ENCODE measurements at regions not wholly inside any gene's neighbourhood (a gene's known extent, or its start where the extent isn't known, plus 50 kb on each side); places are given as distances from the start of the nearest gene placed in this dataset.

DNA sequence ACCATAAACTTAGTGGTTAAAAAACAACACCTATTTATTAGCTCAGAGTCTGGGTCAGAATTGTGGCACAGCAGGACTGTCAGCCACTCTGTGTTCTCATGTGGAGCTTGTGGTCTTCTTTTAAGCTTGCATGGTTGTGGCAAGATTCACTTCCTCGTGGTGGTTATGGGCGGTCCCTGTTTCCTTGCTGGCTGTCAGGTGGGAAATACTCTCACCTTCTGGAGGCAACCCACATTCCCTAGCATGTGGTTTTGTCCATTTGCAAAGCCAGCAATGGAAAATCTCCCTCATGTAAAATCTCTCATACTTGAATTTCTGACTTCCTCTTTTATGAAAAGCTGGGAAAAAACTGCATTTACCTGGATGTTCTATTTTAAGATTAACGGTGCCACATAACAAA, 229.8 kb downstream of the ALX1 start:
- BruUV-seq (replicated peaks) = no TSS peak
- TF ChIP-seq EZH2 (IDR thresholded peaks at IDR 0.05; ENCODE audit: borderline replicate concordance, low read depth, low read length, poor library complexity, severe bottlenecking) = no peak
- TF ChIP-seq, protein P1, sequence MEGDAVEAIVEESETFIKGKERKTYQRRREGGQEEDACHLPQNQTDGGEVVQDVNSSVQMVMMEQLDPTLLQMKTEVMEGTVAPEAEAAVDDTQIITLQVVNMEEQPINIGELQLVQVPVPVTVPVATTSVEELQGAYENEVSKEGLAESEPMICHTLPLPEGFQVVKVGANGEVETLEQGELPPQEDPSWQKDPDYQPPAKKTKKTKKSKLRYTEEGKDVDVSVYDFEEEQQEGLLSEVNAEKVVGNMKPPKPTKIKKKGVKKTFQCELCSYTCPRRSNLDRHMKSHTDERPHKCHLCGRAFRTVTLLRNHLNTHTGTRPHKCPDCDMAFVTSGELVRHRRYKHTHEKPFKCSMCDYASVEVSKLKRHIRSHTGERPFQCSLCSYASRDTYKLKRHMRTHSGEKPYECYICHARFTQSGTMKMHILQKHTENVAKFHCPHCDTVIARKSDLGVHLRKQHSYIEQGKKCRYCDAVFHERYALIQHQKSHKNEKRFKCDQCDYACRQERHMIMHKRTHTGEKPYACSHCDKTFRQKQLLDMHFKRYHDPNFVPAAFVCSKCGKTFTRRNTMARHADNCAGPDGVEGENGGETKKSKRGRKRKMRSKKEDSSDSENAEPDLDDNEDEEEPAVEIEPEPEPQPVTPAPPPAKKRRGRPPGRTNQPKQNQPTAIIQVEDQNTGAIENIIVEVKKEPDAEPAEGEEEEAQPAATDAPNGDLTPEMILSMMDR (conservative IDR thresholded peaks at IDR 0.05; ENCODE audit: low read depth, low read length) = no peak
- no peak for DNase-seq (ENCODE audit: low spot score)
- no peaks in the 10 kb centered on the region for H3K36me3 ChIP-seq (ENCODE audit: insufficient read depth, low read length, poor library complexity, severe bottlenecking)
- intact Hi-C loops (cut with micrococcal nuclease; ENCODE audit: unreplicated experiment) = no loop called here
- H3K4me1 ChIP-seq (ENCODE audit: insufficient read depth, low read length, poor library complexity, severe bottlenecking) = no peaks in the 10 kb centered on the region
- H3K4me3 ChIP-seq (ENCODE audit: low read depth, low read length, poor library complexity, severe bottlenecking) = no peak overlapping the region
- ChIA-PET CTCF (no interaction called here), POLR2A (ENCODE audit: low non-redundant PET) (no interaction called here)
- H3K9me3 ChIP-seq (ENCODE audit: low read depth, low read length, poor library complexity, severe bottlenecking) = no peaks in the 10 kb centered on the region
- no peak overlapping the region for H3K27ac ChIP-seq (ENCODE audit: low read depth, low read length, poor library complexity, severe bottlenecking)
- no peaks in the 10 kb centered on the region for H3K27me3 ChIP-seq (replicated peaks; ENCODE audit: insufficient read depth, low read depth, low read length, poor library complexity)

- DNase-seq (ENCODE audit: low spot score) = no peak
- intact Hi-C loops (cut with micrococcal nuclease; ENCODE audit: unreplicated experiment) = no loop called here
- H3K27ac ChIP-seq (ENCODE audit: low read depth, low read length, poor library complexity, severe bottlenecking) = no peak overlapping the region
- no TSS peak for BruUV-seq (replicated peaks)
- no peaks in the 10 kb centered on the region for H3K27me3 ChIP-seq (replicated peaks; ENCODE audit: insufficient read depth, low read depth, low read length, poor library complexity)
- ChIA-PET CTCF (no interaction called here), POLR2A (ENCODE audit: low non-redundant PET) (no interaction called here)
- no peaks in the 10 kb centered on the region for H3K36me3 ChIP-seq (ENCODE audit: insufficient read depth, low read length, poor library complexity, severe bottlenecking)
- no peak overlapping the region for H3K4me3 ChIP-seq (ENCODE audit: low read depth, low read length, poor library complexity, severe bottlenecking)
- TF ChIP-seq, protein P1 (conservative IDR thresholded peaks at IDR 0.05; ENCODE audit: low read depth, low read length) = no peak
- no peak for TF ChIP-seq EZH2 (IDR thresholded peaks at IDR 0.05; ENCODE audit: borderline replicate concordance, low read depth, low read length, poor library complexity, severe bottlenecking)
- H3K9me3 ChIP-seq (ENCODE audit: low read depth, low read length, poor library complexity, severe bottlenecking) = no peaks in the 10 kb centered on the region
- no peaks in the 10 kb centered on the region for H3K4me1 ChIP-seq (ENCODE audit: insufficient read depth, low read length, poor library complexity, severe bottlenecking)
Measured at GRCh38 chr12:85516039-85516438, 236.0 kb downstream of the ALX1 start.

DNA sequence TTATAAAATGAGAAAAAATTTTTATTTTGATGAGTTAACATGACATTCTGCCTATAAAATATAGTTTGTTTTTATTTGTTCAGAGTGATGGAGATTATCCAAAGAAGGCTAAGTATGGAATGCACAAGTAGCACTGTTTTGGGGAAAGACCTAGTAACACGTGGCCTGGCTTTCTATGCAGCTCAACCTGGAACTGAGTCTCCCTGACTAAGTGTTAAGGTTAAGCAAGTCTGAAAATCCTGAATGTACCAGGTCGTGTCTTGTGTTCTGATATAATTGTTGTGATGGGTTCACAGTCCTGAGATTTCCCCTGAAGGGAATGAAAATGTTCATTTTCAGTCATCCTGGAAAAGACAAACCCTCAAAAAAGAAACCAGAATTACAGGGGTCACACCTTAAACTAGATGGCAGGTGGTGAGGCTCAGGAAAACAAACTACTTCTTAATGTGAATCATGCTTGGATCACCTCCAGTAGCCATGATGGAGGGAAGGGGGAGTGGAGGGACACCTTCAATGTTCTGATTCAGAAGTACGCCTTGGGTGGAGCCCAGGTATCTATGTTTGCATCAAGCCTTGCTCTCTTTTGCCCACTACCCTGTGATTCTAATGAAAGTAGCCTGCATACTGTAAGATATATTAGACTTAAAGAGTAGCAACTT, 236.8 kb downstream of the ALX1 start:
- intact Hi-C loops (cut with micrococcal nuclease; ENCODE audit: unreplicated experiment) = no loop called here
- CTCF ChIA-PET = no interaction called here
- no peak overlapping the region for H3K4me3 ChIP-seq (ENCODE audit: low read depth, low read length, poor library complexity, severe bottlenecking)
- no peaks in the 10 kb centered on the region for H3K36me3 ChIP-seq (ENCODE audit: insufficient read depth, low read length, poor library complexity, severe bottlenecking)
- DNase-seq (ENCODE audit: low spot score) = no peak
- no peaks in the 10 kb centered on the region for H3K9me3 ChIP-seq (ENCODE audit: low read depth, low read length, poor library complexity, severe bottlenecking)
- TF ChIP-seq, protein P1 (conservative IDR thresholded peaks at IDR 0.05; ENCODE audit: low read depth, low read length) = no peak
- TF ChIP-seq EZH2 (IDR thresholded peaks at IDR 0.05; ENCODE audit: borderline replicate concordance, low read depth, low read length, poor library complexity, severe bottlenecking) = no peak
- BruUV-seq (replicated peaks) = no TSS peak
- no peaks in the 10 kb centered on the region for H3K27me3 ChIP-seq (replicated peaks; ENCODE audit: insufficient read depth, low read depth, low read length, poor library complexity)
- POLR2A ChIA-PET (ENCODE audit: low non-redundant PET) = no interaction called here
- no peak overlapping the region for H3K27ac ChIP-seq (ENCODE audit: low read depth, low read length, poor library complexity, severe bottlenecking)
- H3K4me1 ChIP-seq (ENCODE audit: insufficient read depth, low read length, poor library complexity, severe bottlenecking) = no peaks in the 10 kb centered on the region

All from A673 (cell line).